Activated CD8-positive, alpha-beta T cell treated with anti-CD3 and anti-CD28 coated beads for 36 hours (primary cell): ENCODE measurements at regions not wholly inside any gene's neighbourhood (a gene's known extent, or its start where the extent isn't known, plus 50 kb on each side); places are given as distances from the start of the nearest gene placed in this dataset.

Source experiments
- ATAC-seq: fragments of 200-7000 bp; cut with Tn5 transposase; one replicate; pipeline ENCODE4 v1.10.0; 2021; ENCODE audit warnings: mild to moderate bottlenecking, moderate library complexity
- CTCF ChIA-PET: fragments of 350-600 bp; sonication (Branson Sonifier 250); formaldehyde crosslinking; loops from one replicate; lab custom pipeline; 2021; ENCODE audit warnings: antibody characterized with exemption; lab: Charles Lee
- POLR2A ChIA-PET: fragments of 350-600 bp; sonication (Branson Sonifier 250); formaldehyde crosslinking; loops from one replicate; lab custom pipeline; 2021; ENCODE audit warnings: antibody characterized with exemption; lab: Charles Lee
- DNase-seq: peaks from one replicate; pipeline ENCODE4 v3.0.0-alpha.2; 2020
- H3K27ac Mint-ChIP-seq: one replicate; pipeline ENCODE4 v1.8.0; 2021; ENCODE audit warnings: mild to moderate bottlenecking, mixed read lengths
- H3K27me3 Mint-ChIP-seq: one replicate; pipeline ENCODE4 v1.8.0; 2021; ENCODE audit warnings: mixed read lengths
- H3K36me3 Mint-ChIP-seq: one replicate; pipeline ENCODE4 v1.8.0; 2021; ENCODE audit warnings: low read depth, mixed read lengths
- H3K4me1 Mint-ChIP-seq: one replicate; pipeline ENCODE4 v1.8.0; 2021; ENCODE audit warnings: low read depth, mixed read lengths
- H3K4me3 Mint-ChIP-seq: one replicate; pipeline ENCODE4 v1.8.0; 2021; ENCODE audit warnings: mild to moderate bottlenecking, moderate library complexity, mixed read lengths
- H3K9me3 Mint-ChIP-seq: one replicate; pipeline ENCODE4 v1.8.0; 2021; ENCODE audit warnings: mixed read lengths
- CTCF ChIP-seq: fragments of 200-600 bp; IDR thresholded peaks from one replicate; pipeline ENCODE4 v1.8.0; 2022; ENCODE audit warnings: antibody characterized with exemption, mild to moderate bottlenecking
- intact Hi-C: fragments of 100-400 bp; cut with micrococcal nuclease; formaldehyde crosslinking; loops from one replicate; pipeline ENCODE4 v1.10.0; 2022

- Mint-ChIP-seq H3K27ac (no peak overlapping the region), H3K36me3 (no peaks in the 10 kb centered on the region), H3K4me1 (no peaks in the 10 kb centered on the region), H3K9me3 (peaks cover 1% of the 10 kb centered on the region), H3K4me3 (no peak overlapping the region), H3K27me3 (no peaks in the 10 kb centered on the region)
- DNase-seq (no peak), ATAC-seq (no peak)
- POLR2A ChIA-PET = no interaction called here
- CTCF ChIA-PET = no interaction called here
- intact Hi-C loops = no loop called here
- no peak for TF ChIP-seq CTCF
These were observed 474.5 kb upstream of the ADGRL2 start for GRCh38 chr1:81326212-81326611.

GRCh38 chr1:81325397-81325796 is 475.3 kb upstream of the ADGRL2 start:
- ATAC-seq = no peak
- CTCF ChIA-PET = no interaction called here
- intact Hi-C loops = no loop called here
- Mint-ChIP-seq H3K4me3 (no peak overlapping the region), H3K36me3 (no peaks in the 10 kb centered on the region), H3K9me3 (peaks cover 1% of the 10 kb centered on the region), H3K27ac (no peak overlapping the region), H3K4me1 (no peaks in the 10 kb centered on the region), H3K27me3 (no peaks in the 10 kb centered on the region)
- POLR2A ChIA-PET = no interaction called here
- no peak for TF ChIP-seq CTCF
- no peak for DNase-seq

GRCh38 chr1:81323862-81324261 is 476.9 kb upstream of the ADGRL2 start:
- POLR2A ChIA-PET = no interaction called here

GRCh38 chr1:81317191-81317590 is 483.5 kb upstream of the ADGRL2 start:
- no peak for TF ChIP-seq CTCF
- ChIA-PET CTCF (no interaction called here), POLR2A (no interaction called here)
- Mint-ChIP-seq H3K36me3 (no peaks in the 10 kb centered on the region), H3K27me3 (no peaks in the 10 kb centered on the region), H3K9me3 (no peaks in the 10 kb centered on the region), H3K4me1 (no peaks in the 10 kb centered on the region), H3K4me3 (no peak overlapping the region), H3K27ac (no peak overlapping the region)
- no peak for ATAC-seq
- no peak for DNase-seq
- intact Hi-C loops = no loop called here

More at GRCh38 chr1:81323862-81324261, 476.9 kb upstream of the ADGRL2 start:
- H3K27ac Mint-ChIP-seq = no peak overlapping the region
- peaks cover 1% of the 10 kb centered on the region for H3K9me3 Mint-ChIP-seq
- ATAC-seq (no peak), DNase-seq (no peak)
- no peak overlapping the region for H3K4me3 Mint-ChIP-seq
- H3K36me3 Mint-ChIP-seq = no peaks in the 10 kb centered on the region
- intact Hi-C loops = no loop called here
- H3K4me1 Mint-ChIP-seq = no peaks in the 10 kb centered on the region
- H3K27me3 Mint-ChIP-seq = no peaks in the 10 kb centered on the region
- no peak for TF ChIP-seq CTCF
- CTCF ChIA-PET = no interaction called here

GRCh38 chr1:81314513-81315233 is 486.1 kb upstream of the ADGRL2 start:
- Mint-ChIP-seq H3K27ac (no peak overlapping the region), H3K9me3 (no peaks in the 10 kb centered on the region), H3K36me3 (no peaks in the 10 kb centered on the region), H3K4me1 (no peaks in the 10 kb centered on the region), H3K27me3 (no peaks in the 10 kb centered on the region), H3K4me3 (no peak overlapping the region)
- intact Hi-C loops = no loop called here
- DNase-seq (no peak), ATAC-seq (no peak)
- ChIA-PET POLR2A (no interaction called here), CTCF (no interaction called here)
- no peak for TF ChIP-seq CTCF
